Keratinocyte (primary cell): ENCODE measurements at regions not wholly inside any gene's neighbourhood (a gene's known extent, or its start where the extent isn't known, plus 50 kb on each side); places are given as distances from the start of the nearest gene placed in this dataset.
"Not testable (repeated sequence)": the region's sequence is repeated elsewhere in the genome, so short reads cannot be mapped to it uniquely, and the experiment has no call there.

Source experiments
- CTCF ChIP-seq, 3 experiments: IDR thresholded peaks in 1 of 3; conservative IDR thresholded peaks in 1 of 3; optimal IDR thresholded peaks in 1 of 3; 2 replicates in 2 of 3; 3 replicates in 1 of 3; pipeline versions ENCODE3 to v1.5.1; 2011; ENCODE audit warnings: low read length in 3 of 3, mild to moderate bottlenecking in 3 of 3, moderate library complexity in 2 of 3, control low read depth in 1 of 3, inconsistent platforms in 1 of 3; ENCODE audit not compliant: insufficient read depth in 2 of 3; ENCODE audit errors: extremely low read depth in 1 of 3
- EZH2 ChIP-seq: IDR thresholded peaks from one replicate; pipeline ENCODE4 v1.6.1; 2012; ENCODE audit warnings: inconsistent platforms, mild to moderate bottlenecking, low read length, moderate library complexity

- not testable (repeated sequence) for TF ChIP-seq CTCF (optimal IDR thresholded peaks at IDR 0.05 in 1 of 3, IDR thresholded peaks at IDR 0.05 in 1 of 3, conservative IDR thresholded peaks at IDR 0.05 in 1 of 3; ENCODE audit: extremely low read depth in 1 of 3, insufficient read depth in 2 of 3, low read length in 3 of 3); EZH2
These were observed 1371.3 kb upstream of the RAG2 start for GRCh38 chr11:37969336-37969735.
